Transverse colon (tissue), 4 donors: ENCODE measurements at regions not wholly inside any gene's neighbourhood (a gene's known extent, or its start where the extent isn't known, plus 50 kb on each side); places are given as distances from the start of the nearest gene placed in this dataset.

Experiments
- CTCF ChIP-seq, 5 experiments: fragments of 200-600 bp in 3 of 5; fragments of 450-650 bp in 2 of 5; sonication (generic) in 3 of 5; IDR thresholded peaks; 1 replicate in 2 of 5; 2 replicates in 3 of 5; pipeline ENCODE4 v1.5.1; 2016 to 2017; ENCODE audit warnings: antibody characterized with exemption in 5 of 5, inconsistent platforms in 3 of 5, mild to moderate bottlenecking in 2 of 5, moderate library complexity in 1 of 5
- POLR2A ChIP-seq: fragments of 450-650 bp; IDR thresholded peaks from one replicate; pipeline ENCODE4 v1.6.1; 2016; ENCODE audit warnings: antibody characterized with exemption, mild to moderate bottlenecking, moderate library complexity
- POLR2AphosphoS5 ChIP-seq, 3 donors: sonication (generic); formaldehyde crosslinking; IDR thresholded peaks; one replicate each; pipeline ENCODE4 v1.6.1; 2016; ENCODE audit warnings: antibody characterized with exemption in 3 of 3

- TF ChIP-seq POLR2A (no peak), CTCF (IDR thresholded peaks at IDR 0.05) (no peak), POLR2AphosphoS5 (IDR thresholded peaks at IDR 0.05) (no peak)
These were observed 234.3 kb downstream of the LAS1L start for GRCh38 chrX:65300104-65300809.
